Hepatocyte (in vitro differentiated cells): ENCODE measurements at regions not wholly inside any gene's neighbourhood (a gene's known extent, or its start where the extent isn't known, plus 50 kb on each side); places are given as distances from the start of the nearest gene placed in this dataset.

Experiments used
- CTCF ChIP-seq: fragments of 200-600 bp; sonication (generic); IDR thresholded peaks from 2 replicates; pipeline ENCODE4 v1.5.1; 2016; ENCODE audit warnings: antibody characterized with exemption, mild to moderate bottlenecking; ENCODE audit not compliant: poor library complexity
- EZH2 ChIP-seq: fragments of 200-600 bp; sonication (generic); IDR thresholded peaks from 2 replicates; pipeline ENCODE4 v1.6.1; 2016; ENCODE audit warnings: antibody characterized with exemption, mild to moderate bottlenecking, borderline replicate concordance
- EZH2phosphoT487 ChIP-seq: fragments of 200-600 bp; sonication (generic); IDR thresholded peaks from one replicate; pipeline ENCODE4 v1.6.1; 2018; ENCODE audit warnings: antibody characterized with exemption, mild to moderate bottlenecking, low read depth, moderate library complexity; ENCODE audit not compliant: unreplicated experiment, severe bottlenecking

DNA sequence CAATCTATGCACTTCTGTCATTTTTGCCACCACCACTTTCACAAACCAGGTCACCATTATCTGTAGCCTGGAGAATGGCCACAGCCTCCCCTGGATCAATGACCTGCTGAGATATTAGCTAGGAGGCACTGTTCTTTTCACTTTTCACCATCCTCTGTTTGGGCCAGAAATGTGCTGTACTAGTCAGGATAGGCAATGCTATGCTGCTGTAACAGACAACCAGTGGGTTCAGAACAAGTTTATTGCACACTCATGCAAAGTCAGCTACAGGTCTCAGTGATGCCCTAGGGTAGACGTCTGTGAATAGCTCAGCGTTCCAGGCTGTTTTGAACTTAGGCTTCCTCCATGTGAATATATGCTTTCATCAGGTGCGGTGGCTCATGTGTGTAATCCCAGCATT lies 231.5 kb downstream of the SUDS3 start:
- TF ChIP-seq EZH2phosphoT487 = no peak
- no peak for TF ChIP-seq CTCF
- TF ChIP-seq EZH2 = no peak
